Mammary epithelial cell (primary cell): ENCODE measurements at regions not wholly inside any gene's neighbourhood (a gene's known extent, or its start where the extent isn't known, plus 50 kb on each side); places are given as distances from the start of the nearest gene placed in this dataset.

Experiments
- EZH2 ChIP-seq: IDR thresholded peaks from 2 replicates; pipeline ENCODE4 v1.6.1; 2012; ENCODE audit warnings: low read length, inconsistent platforms, borderline replicate concordance
- TF ChIP-seq, protein P1 (sequence below), 2 donors: IDR thresholded peaks in 1 of 2; conservative IDR thresholded peaks in 1 of 2; 2 replicates each; pipeline ENCODE4 v1.5.1; 2011 to 2012; ENCODE audit warnings: inconsistent platforms in 2 of 2, low read length in 2 of 2, mild to moderate bottlenecking in 2 of 2, control low read depth in 1 of 2, low read depth in 1 of 2; ENCODE audit not compliant: insufficient read depth in 1 of 2; ENCODE audit errors: extremely low read depth in 1 of 2

DNA sequence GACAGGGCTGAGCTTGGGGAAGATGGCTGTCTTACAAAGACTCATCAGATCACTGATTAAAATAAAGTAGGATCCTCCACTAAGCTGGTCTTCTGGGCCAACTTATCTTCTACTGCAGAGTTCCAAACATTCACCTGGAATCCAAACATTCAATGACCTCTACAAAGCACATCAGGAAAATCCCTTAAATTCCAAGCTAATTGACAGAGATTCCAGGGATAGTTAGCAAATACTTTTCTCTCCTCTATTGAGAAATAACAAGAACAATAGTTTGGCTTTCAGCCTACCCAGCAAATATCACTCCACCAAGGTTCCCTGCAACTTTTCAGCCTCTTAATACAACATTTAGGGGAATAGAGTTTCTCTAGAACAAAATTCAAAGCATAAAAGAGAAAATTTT, 140.6 kb upstream of the LIFR start:
- no peak for TF ChIP-seq EZH2
- TF ChIP-seq, protein P1, sequence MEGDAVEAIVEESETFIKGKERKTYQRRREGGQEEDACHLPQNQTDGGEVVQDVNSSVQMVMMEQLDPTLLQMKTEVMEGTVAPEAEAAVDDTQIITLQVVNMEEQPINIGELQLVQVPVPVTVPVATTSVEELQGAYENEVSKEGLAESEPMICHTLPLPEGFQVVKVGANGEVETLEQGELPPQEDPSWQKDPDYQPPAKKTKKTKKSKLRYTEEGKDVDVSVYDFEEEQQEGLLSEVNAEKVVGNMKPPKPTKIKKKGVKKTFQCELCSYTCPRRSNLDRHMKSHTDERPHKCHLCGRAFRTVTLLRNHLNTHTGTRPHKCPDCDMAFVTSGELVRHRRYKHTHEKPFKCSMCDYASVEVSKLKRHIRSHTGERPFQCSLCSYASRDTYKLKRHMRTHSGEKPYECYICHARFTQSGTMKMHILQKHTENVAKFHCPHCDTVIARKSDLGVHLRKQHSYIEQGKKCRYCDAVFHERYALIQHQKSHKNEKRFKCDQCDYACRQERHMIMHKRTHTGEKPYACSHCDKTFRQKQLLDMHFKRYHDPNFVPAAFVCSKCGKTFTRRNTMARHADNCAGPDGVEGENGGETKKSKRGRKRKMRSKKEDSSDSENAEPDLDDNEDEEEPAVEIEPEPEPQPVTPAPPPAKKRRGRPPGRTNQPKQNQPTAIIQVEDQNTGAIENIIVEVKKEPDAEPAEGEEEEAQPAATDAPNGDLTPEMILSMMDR (conservative IDR thresholded peaks at IDR 0.05 in 1 of 2, IDR thresholded peaks at IDR 0.05 in 1 of 2; ENCODE audit: extremely low read depth in 1 of 2, insufficient read depth in 1 of 2, low read depth in 1 of 2, low read length in 2 of 2), result no peak
